CD4-positive, alpha-beta T cell treated with Interleukin-10 for 1 hour (primary cell): ENCODE measurements at regions not wholly inside any gene's neighbourhood (a gene's known extent, or its start where the extent isn't known, plus 50 kb on each side); places are given as distances from the start of the nearest gene placed in this dataset.

Experiments
- DNase-seq: peaks from one replicate; pipeline ENCODE4 v3.0.0-alpha.2; 2020

DNA sequence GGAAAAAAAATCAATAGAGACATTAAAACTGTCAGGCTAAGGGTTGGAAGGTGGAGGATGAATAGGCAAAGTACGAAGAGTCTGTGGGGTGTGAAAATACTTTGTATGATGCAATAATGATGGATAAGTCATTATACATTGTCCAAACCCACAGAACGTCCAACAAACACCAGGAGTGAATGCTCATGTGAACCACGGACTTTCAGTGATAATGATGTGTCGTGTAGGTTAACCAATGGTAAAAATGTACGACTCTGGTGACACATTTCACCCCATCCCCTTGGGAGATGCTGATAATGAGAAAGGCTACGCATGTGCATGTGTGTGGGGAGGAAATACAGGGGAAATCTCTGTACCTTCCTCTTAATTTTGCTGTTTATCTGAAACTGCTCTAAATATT, 665.2 kb downstream of the FAT4 start:
- DNase-seq = no peak

DNA sequence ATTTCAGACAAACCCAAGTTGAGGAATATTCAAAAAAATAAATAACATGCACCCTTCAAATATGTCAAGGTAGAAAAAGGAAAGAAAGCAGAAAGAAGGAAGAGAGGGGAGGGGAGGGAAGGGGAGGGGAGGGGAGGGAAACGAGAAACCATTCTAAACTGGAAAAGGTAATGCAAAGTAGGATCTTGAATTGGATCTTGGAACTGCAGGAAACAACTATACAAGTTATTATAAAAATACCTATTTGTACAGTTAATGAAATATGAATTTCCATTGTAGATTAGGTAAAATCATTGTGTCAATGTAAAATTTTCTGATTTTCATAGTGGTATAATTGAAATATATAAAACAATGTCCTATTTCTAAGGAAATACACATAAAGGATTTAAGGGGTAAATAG, 668.4 kb downstream of the FAT4 start:
- no peak for DNase-seq

DNA sequence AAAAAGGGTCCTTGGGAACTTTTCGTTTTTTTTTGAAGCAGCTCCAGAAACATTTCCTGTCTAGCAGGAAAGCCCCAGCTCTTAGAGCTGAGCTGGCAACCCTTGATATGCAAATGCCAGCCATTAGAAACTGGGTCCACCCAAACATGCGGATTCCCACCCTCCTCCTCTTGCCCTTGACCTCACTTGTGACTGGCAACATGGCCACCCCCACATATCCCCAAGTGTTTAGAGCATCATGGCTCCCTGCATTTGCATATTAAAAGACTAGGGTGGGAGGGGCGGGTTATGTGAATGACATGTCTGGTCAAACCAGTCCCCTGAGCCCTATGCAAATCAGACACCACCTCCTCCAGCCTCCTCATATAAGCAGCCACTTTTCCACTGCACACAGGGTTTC, 671.1 kb downstream of the FAT4 start:
- DNase-seq = no peak

DNA sequence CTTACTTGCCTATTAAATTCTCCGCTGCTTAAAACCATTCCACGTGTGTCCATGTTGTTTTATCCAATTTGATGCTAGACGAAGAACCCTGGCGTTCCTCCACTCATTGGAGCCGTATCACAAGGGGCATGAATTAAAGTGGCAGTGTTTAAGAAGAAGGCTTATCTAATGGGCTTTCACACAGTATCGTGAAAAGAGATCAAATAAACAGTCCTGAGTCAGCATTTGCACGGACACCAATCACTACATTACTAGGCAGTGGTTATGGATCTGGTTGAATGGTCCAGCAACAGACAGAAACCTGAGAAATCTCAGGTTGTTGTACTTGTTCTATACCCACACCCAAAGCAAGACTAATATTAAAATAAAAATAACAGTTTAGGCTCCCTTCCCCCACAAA, 671.6 kb downstream of the FAT4 start:
- no peak for DNase-seq

DNA sequence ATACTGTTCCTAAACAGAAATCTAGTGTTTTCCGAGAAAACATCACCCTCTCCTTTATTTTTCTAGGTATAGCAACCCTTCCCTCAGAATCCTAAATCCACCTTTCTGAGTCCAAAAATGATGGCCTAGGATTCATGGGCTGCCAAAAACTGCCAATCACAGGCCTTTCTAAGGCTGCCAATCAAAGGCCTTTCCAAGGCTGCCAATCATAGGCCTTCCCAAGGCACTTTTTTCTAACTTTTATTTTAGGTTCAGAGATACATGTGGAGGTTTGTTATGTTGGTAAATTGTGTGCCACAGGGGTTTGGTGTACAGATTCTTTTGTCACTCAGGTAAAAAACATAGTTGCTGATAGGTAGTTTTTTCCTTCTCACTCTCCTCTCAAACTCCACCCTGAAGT, 673.7 kb downstream of the FAT4 start:
- no peak for DNase-seq

DNA sequence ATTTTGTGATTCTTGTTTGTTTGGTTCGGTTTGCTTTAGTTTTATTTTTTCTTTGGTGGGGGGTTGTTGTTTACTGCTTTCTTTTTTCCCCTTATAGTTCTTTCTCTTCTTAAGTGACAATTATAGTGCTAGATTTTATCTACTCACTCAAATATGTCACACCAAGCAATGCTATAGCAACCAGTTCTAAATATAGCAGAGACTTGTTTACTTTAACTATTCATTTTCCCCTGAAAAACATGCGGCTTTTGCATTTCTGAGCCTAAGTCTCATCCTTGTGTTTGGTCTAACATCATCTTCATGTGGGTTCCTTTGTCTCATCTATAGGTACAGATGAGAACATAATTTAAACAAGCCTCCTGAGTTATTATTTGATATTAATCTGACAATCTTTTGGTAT, 676.6 kb downstream of the FAT4 start:
- no peak for DNase-seq

DNA sequence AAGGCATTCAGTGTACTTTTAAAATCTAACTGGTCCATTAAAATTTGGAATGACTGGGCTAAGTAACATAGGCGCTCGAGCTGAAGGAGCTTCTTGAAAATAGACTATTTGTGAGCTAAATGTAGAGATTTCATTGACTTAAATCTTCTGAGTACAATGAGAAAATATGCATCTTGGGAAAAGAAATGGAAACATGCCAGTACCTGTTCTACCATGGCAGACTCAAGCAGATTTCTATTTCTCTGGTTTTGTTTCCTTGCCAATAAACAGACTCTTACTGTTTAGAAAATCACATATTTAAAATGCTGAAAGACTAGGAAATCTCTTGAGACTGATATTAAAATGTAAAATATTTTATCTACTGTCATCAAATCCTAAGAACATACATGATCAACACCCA, 678.1 kb downstream of the FAT4 start:
- no peak for DNase-seq

DNA sequence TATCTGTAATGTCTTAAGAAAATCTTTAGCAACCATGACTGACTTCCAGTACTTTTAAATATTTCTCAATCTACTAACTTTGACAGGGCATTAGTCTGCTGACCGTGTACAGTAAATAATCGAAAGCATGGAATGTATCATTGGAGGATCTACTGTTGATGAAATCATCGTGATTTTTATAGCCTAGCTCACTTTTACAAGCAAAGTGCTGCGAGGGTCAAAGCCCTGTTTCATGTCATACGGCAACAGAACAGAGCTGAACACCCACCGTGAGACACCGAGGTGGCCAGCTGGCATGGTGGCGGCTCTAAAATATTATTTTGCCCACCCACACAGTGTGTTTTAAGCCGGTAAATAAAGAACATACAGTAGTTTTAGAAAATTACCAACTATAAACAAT, 679.3 kb downstream of the FAT4 start:
- DNase-seq = no peak

DNA sequence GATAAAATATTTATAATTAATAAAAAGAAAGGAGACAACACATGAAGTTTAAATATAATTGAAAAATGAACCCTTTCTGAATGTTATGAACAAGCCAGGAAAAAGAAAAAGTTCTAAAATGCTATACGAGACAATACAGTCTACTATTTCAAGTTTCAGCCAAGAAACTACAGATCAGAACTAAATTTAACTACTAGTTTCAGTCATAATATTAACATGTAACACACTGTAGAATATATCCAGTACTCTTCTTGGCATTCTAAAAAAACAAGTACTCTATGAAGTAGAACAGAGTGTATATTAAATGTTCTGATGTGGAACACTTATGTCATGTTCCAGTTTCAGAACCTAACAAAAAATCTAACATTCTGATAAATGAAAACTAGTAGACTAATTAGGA, 679.7 kb downstream of the FAT4 start:
- no peak for DNase-seq

DNA sequence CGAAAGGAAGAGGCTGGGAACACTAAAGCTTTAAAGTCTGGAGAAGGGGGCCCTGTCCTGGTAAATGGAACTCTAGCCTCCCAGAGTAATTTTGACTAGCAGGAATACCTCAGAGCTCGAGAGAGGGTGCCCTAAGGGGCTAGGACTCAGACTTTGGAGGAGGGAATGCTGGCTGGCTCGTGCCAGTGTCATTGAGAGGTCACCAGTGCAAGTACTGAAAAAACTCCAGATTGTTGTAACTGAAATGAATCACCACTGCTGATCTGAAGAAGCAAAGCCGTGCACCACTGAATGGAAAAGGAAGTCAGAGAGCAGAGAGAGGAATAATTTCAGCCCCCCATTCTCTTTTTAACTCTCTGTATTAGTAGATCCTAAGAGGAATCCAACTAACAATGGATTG, 690.2 kb downstream of the FAT4 start:
- no peak for DNase-seq

DNA sequence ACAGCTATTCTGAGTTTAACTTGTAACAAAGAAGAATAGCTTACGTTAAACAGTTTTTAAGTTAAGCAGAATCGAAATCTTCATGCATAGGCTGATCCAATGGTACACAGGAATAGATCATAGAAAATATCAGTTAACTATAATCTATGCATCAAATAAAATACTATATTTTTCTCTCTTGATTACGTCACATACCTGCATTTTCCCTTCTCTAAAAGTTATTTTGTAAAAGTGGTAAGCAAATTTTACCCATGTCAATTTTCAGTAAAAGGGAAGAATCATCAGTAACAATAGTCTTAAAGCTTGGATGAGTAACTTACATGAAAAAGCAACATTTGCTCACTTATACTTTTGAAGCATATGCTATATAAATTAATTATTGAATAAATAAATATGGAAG, 692.4 kb downstream of the FAT4 start:
- DNase-seq = no peak

DNA sequence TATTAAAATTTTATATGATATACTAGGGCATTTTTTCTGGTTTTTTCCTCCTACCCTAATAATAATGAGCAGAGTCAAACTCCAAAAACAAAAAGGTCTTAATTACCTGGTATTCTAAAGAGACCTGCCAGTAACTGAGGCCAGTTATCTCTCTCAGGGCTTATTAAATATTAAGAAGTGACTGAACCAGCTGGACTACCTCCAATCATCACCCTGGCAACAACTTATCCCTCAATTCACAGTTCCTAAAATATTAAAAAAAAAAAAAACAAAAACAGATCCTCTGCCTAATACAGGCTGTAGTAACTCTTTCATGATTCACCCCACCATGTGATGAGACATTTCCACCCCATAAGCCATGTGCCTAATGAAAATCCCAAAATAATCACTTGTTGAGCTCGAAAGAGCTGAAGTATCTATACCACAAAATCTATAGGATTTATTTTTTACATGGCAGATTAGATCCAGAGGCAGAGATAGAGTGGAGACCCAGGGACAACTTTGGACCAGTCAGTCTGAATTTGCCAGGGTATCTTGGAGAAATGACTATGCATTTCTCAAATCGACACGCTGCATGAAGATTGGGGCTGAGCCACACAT, 698.0 kb downstream of the FAT4 start:
- no peak for DNase-seq

DNA sequence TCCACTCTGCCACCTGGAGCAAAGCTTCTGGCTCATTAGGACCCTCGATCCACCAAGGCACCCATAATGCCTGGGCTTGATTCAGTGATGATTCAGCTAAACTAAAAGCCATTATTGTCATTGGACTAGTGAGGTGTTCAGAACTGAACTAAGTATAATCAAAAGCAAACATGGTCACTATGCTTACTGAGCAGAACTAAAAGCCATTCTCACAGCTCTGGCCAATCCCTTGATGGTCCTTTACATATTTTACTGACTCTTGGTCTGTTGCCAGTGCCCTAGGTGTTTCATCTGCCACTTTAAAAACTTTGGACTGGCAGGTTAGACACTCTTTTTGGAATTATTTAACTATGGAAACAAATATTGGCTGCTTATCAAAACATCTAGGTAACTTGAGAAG, 703.5 kb downstream of the FAT4 start:
- no peak for DNase-seq

DNA sequence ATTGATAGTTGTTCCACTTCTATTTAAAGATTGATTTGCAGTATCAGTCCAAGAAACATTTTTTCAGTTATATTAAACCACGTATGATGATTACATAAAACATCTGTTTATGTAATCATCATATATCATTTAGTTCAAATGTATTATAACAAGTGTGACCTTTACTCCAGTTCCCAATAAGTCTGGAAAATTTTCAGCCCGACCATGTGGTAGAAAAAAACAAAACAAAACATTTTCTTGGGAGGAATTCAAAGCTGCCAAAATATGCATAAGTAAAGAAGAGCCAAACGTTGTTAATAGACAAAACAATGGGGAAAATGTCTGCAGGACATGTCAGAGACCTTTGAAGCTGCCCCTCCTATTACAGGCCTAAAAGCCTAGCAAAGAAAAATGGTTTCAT, 709.1 kb downstream of the FAT4 start:
- DNase-seq = no peak

DNA sequence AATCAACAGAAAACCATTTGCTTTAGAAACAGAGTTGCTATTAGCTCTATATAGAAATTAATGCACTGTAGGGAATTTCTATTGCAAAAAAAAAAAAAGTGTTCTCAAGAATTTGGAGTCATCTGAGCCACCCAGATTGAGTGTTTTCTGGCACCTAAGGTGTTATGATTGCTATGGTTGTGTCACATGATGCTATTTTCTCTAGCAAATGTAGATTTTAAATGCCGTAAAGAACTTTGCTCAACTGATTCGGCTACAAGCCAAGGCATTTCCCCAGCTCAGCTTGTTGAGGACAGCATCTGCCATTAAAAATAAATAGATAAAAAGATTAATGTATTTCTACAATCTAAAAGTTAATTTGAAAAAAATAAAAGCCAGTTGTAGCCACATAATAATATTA, 712.8 kb downstream of the FAT4 start:
- DNase-seq = no peak

DNA sequence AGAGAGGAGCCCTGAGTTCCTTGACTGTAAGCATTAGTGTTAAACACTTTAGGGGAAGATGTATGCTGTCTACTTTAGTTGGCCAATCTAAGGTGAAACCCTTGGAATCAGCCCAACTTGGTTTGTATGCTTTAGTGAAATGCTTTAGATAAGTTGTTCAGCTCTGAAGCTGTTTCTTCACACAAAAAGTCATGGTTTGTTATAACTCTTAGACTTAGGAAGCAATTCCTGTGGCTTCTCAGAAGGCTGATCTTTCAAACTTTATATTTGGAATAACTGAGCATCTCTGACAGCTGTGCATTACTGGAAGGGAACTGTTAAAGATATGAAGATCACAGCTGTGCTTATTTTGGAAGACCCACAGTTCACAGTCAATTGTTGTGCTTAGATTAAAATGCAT, 714.1 kb downstream of the FAT4 start:
- DNase-seq = no peak

DNA sequence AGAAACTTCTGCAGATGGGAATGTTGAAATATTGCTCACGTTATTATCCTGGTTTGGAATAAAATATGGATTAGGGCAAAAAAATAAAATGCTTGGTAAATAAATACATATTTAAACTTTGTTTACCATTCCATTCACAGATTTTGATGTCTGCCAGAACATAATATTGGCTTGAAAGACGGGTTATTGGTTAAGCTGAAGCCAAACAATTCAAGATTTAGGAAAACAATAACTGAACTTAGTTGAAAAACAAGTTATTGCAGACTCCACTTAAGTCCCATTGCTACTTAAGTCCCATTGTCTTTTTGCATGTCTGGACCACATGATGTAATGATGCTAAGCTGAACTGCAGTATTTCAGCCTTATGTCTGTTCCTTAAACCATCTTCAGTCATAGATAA, 722.5 kb downstream of the FAT4 start:
- no peak for DNase-seq

DNA sequence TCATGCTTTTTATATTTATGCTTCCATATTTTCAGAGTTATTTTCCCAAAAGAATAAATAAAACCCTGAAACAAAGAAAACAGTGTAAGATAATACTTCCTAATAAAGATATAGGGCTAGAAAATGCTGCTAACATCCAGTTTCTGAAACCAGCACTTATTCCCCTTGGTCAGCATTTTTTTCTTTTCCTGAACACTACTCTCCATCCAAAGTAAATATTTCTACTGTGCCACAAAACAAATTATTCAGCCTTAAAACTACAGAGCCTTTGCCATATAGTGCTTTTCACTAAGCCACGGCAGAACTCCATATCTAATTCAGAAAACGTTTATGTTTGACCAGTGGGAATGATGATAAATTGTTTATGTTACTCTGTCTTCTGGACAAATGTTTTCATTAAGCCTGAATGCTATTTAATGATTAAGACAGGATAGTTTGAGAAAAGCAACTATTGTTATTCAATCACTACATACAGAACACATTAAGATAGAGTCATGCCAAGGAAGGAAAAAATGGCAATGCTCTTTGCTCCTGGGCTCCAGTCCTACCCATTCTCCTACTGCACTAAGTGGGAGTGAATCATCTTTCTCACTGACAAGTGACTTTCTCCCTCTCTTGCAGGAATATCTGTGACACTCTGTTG, 723.9 kb downstream of the FAT4 start:
- DNase-seq = no peak

DNA sequence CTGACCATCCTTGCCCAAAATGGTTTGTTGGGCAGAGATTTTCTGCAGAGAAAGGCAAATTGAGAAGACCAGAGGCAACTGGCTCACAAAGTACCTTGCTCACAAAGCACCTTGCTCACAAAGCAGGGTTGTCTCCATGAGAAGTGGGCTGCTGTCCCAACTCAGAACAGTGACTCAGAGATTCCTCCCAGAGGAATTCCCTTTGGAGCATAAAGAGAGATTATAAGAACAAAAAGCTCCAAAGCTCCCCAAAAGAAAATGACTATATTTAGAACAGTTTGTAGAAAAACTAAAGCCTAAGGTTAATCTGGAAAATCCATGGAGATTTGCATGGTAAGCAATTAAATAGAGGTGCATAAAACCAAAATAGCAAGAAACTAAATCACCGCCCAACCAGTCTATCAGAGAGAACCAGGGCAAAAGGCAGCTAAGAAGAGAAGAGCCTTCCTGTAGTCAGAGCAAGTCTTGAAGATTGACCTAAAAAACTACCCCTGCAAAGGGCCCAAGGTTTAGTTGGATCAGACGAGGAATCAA, 731.4 kb downstream of the FAT4 start:
- DNase-seq = no peak

DNA sequence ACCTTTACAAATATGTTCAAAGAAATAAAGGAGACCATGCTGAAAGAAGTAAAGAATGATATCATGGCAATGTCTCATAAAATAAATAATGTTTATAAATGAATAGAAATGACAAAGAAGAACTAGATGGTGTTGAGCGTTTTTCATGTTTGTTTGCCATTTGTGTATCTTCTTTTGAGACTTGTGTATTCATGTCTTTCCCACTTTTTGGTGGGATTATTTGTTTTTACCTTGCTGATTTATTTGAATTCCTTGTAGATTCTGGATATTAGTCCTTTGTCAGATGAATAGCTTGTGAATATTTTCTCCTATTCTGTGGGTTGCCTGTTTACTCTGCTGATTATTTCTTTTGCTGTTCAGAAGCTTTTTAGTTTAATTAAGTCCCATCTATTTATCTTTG, 732.4 kb downstream of the FAT4 start:
- DNase-seq = no peak

DNA sequence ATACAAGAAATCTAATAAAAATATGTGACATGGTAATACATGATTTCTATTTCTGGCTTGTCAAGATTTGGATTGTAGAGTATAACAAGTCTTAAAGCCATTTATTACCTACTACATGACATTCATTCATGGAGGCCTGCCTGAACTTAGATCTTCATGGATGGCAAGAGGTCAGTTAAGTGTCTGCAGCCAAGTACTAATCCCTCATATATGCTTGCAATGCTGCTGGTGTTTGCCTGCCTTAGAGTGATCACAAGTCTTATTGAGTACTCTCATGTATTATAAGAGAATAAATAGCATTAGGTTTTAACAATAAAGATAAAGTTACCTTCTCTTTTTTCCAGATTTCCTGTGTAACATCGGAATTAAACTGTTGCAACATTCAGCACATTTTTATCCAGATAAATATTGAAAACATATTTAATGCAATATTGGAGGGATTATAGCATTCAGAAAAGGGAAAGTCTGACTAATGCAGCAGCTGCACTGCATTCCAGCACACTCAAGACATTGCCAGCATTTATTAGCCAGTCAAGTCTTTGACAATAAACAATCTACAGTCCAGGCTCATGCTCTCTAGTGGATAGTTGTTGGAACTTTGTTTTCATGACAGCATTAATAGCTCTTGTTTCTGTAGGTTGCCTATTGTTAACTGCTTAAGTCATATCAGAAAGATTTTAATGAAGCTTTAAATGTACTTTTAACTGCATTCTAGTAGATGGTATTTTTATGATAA, 737.1 kb downstream of the FAT4 start:
- no peak for DNase-seq

DNA sequence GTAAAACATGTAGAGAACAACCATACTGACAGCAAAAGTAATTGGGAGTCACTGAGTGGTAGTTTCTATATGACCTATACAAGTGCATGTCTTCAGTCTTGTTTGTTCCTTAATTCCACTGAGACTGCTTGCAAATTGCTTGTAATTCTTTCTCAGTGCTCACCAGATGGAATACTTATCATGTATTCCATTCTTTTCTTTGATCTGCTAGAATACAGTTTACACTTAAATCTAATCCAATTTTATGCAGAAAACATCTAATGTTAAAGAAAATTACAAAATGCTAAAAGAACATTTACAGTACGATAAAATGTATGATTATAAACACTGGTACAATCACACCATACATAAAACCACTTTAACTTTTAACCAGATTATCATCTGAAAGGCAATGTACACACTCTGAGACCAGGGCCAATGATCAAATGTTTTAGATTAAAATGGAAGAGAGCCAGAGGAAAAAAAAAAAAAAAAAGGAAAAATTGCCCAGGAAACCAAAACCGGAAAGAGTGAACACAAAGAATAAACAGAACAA, 741.4 kb downstream of the FAT4 start:
- no peak for DNase-seq

DNA sequence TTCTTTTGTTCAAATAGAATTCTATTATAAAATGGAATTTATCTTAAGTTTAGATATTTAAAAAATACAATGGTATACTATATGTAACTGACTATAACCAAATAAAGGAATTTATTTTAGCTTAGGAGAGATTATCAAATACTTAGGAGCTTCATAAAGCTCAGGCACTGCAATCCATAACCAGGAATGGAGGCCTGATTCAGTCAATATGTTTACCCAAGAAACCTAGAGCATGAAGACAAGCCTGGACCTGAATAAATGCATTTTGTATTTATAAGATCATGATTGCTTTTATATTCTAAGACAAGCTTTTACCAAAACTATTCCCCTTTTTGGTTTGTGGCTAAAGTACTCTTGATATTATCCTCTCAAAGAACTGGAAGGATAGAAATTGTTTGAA, 742.6 kb downstream of the FAT4 start:
- no peak for DNase-seq

DNA sequence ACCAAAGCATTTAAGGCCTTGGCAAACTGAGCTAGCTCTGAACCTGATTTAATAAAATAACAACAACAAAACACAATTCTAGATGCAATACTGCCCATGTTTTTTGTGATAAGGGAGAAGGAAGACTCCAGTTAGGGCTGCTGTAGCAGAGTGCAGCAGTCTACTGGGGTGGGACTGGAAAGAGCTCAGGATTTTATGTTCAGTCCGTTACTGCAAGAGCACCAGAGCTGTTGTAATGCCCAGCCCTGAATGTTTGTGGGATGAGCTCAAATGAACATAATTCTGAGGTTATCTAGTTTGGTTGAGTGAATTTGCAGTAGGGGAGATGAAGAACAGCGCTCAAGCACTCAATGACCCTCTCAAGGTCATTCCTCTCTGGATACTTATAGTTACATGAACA, 743.8 kb downstream of the FAT4 start:
- DNase-seq = no peak
